HG03039 (cell line): ENCODE measurements at regions not wholly inside any gene's neighbourhood (a gene's known extent, or its start where the extent isn't known, plus 50 kb on each side); places are given as distances from the start of the nearest gene placed in this dataset.

Experiments
- ATAC-seq: cut with Tn5 transposase; IDR thresholded peaks from one replicate; pipeline ENCODE4 v1.9.1; 2021; ENCODE audit warnings: mild to moderate bottlenecking, moderate library complexity; ENCODE audit not compliant: unreplicated experiment

DNA sequence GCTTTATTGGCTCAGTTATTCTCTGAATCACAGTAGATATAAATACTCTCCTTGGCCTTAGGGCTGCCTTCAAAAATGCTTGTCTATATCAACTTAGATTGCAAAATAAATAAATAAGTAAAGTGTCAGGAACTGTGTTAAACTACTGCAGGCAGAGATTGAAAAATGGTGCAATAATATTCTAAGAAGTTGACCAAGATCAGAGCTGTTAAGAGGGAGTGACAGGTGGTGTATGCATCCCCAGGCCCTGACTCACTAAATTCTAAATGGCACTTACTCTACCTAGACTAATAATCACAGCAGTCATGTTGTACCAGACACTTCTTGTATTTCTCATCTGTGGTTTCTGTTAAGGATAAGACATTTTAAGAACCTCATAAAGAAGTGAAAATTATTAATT is 235.1 kb upstream of the SPOCK3 start:
- no peak for ATAC-seq

DNA sequence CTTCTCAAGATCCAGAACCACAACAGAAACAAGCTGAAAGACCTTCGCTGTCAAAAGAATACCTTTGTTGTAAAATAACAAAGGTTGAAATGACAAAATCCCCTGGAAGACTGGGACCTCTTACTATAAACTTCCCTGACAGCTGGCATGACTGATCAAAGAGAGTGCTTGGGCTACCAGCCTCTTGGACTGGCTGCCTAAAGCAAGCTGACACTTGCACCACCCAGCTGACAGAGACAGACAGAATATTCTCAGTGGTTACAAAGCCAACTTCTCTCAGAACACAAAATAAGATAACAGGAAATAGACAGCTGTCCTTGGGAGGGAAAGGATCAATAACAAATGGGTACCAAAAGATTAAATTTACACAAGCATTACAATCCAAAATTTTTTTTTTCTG is 241.7 kb upstream of the SPOCK3 start:
- no peak for ATAC-seq

DNA sequence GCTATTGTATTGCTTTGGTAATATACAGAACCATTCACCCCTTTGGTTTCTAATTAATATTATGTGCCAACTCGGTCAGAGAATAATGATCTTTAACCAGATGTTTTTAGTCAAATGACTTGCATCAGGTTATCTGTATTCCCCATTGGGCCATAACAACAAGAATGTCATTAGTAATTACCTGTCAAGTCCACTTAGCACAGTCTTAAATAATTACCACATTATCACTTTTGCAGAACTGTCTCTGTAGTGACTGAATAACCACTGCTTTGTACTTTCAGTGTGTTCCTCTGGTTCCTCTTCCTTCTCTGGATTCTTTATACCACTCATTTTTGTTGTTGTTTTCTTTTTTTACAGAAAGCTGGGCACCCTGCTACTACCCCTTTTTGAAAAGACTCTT is 257.7 kb upstream of the SPOCK3 start:
- ATAC-seq, result no peak

DNA sequence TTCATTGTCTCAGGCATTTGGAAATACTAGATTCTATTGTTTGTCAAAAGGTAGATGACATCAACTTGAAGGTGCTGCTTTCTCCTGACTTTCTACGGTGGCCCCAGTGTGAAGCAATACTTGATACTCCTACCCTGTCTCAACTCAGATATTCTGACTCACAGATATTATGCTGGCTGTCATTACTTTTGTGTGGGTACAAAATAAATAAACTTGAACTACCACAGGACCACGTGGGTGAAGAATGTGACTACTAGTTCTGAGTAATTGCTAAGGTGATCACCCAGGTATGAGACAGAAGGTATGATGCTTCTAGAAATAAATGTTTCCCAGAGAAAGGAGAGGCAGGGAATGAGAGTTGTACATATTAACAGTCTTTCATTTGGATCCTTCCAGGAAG is 275.3 kb upstream of the SPOCK3 start:
- no peak for ATAC-seq

DNA sequence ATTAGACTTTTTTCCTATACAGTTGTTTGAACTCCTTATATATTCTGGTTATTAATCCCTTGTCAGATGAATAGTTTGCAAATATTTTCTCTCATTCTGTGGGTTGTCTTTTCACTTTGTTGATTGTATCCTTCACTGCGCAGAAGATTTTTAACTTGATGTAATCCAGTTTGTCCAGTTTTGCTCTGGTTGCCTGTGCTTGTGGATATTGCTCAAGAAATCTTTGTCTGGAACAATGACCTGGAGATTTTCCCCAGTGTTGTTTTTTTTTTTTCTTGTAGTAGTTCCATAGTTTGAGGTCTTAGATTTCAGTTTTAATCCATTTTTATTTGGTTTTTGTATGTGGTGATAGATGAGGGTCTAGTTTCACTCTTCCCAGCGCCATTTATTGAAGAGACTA is 289.8 kb upstream of the SPOCK3 start:
- no peak for ATAC-seq

DNA sequence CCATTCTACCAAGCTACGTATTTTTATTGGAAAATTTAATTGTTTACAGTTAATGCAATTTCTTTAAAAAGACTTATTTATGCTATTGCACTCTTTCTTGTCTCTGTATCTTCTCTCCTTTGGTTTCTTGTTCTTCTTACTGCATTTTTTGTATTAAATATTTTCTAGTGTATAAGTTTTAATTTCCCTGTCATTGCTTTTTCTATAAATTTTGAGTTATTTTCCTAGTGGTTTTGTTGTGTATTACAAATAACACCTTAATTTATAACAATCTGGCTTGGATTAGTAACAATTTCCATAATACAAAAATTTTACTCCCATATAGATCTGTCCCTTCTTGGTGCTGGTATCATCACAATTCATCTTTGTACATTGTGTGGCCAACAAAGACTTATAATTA is 303.5 kb upstream of the SPOCK3 start:
- ATAC-seq, result no peak

DNA sequence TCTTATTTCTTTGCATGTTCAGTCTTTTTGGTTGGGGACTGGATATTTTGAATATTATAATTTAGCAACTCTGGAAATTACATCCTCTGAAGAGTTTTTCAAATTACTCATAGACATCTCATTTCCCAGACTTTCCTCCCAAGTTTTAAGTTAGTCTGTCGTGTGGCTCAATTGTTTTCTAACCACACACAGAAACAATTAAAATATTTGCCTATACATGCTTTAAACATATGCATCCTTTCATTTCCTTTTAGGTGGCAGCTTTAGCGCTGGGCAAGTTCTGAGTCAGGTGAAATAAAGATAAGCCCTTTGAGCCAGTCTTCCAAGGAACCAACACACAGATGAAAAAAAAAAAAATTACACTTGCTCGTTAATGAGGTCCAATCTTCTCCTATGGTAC is 307.0 kb upstream of the SPOCK3 start:
- no peak for ATAC-seq

DNA sequence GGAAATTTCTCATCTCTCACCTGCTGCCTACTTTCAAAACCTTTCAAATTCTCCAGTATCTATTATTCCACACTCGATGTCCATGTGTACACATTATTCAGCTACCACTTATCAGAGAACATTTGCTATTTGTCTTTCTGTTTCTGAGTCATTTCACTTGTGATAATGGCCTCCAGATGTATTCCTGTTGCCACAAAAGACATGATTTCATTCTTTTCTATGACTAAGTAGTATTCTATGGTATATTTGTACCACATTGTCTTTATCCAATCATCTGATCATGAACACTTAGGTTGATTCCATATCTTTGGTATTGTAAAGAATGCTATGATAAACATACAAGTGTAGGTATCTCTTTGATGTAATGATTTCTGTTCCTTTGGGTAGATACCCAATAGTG is 310.1 kb upstream of the SPOCK3 start:
- ATAC-seq, result no peak

DNA sequence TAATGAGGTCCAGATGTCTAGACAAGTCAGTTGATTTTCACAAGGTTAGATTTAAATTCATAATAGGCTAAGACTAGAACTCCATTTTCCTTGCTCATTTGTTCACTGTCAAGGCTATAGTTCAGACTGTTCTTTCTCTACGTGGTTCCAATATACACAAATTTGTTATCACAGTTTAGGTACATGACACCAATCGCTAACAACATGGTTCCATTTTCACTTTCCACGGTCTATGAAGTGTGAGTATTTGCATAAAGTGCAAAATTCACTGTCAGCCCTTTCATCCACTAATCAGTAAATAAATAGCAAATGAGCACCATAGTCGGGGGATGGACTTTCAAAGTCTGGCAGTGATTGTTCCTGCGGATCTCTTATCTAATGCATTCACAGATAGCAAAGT is 315.7 kb upstream of the SPOCK3 start:
- no peak for ATAC-seq

DNA sequence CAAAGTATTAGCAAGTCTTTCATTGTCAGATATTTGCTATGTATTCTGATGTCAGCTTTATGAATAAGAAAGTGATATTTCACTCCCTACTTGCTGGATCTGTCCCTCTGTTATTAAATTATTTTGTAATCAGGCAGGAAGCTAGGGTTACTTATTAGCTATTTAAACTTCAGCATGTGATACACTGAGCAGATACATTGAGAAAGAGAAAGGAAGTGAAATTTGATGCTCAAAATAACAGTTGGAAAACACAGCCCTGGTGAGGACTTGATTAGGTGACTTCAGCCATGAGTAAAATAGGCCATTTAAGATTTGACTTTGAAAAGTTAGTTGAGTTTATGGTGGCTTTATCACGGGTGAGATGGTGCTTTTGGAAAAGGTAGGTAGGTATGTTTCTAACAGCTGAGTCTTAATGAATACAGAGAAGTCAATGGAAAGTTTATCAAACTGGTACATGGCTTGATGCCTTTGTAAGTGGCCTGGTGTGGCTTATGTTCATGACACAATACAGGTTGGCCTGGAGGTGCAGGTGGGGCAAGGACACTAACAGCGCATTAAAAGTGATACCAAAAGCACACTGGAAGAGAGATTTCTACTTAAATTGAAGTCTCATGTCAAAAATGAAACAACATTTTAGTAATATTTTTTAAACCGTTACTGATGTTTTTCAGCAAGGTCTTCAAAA is 321.2 kb upstream of the SPOCK3 start:
- ATAC-seq, result no peak

DNA sequence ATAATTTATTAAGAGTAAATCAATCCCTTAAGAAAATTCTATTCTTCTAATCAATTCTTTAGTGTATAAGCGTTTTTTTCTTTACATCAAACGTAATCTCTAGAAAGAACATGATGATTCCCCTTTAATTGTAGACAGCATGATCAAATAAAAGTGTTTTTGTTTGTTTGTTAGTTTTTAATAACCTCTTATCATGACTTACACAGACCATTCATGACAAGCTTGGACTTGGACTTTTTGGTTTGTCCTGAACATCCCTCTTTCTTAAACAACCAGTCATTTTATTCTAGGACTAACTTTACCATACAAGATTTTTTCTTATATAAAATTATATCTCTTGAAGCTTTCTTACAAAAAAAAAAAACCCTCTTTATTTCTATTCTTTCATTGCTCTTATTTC is 344.6 kb upstream of the SPOCK3 start:
- no peak for ATAC-seq

DNA sequence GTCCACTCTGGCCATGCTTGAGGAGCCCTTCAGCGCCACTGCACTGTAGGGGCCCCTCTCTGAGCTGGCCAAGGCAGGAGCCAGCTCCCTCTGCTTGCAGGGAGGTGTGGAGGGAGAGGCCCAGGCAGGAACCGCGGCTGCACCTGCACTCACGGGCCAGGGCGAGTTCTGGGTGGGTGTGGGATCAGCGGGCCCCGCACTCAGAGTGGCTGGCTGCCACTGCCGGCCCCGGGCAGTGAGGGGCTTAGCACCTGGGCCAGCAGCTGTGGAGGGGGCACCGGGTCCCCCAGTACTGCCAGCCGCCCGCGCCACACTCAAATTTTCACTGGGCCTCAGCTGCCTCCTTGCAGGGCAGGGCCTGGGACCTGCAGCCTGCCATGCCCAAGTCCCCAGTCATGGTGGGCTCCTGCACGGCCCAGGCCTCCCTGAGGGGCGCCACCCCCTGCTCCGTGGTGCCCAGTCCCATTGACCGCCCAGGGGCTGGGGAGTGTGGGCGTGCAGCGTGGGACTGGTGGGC is 347.2 kb upstream of the SPOCK3 start:
- ATAC-seq, result no peak

DNA sequence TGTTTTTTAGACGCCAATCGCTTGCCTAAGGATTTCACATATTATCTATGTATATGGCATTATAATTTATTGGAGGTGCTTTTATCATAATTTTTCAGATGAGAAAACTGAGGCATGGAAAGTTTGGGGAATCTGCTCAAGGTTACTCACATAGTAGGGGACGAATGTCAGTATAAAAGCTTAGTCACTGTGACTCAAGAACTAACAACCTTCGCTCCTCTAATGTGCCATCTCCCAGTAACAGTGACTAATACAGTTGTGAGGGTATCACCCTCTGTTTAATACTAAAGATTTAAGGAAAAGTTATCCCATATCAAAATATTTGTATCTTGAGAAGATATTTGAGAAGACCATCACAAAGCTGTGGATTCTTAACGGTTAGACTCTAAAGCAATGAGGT is 353.1 kb upstream of the SPOCK3 start:
- ATAC-seq, result no peak

DNA sequence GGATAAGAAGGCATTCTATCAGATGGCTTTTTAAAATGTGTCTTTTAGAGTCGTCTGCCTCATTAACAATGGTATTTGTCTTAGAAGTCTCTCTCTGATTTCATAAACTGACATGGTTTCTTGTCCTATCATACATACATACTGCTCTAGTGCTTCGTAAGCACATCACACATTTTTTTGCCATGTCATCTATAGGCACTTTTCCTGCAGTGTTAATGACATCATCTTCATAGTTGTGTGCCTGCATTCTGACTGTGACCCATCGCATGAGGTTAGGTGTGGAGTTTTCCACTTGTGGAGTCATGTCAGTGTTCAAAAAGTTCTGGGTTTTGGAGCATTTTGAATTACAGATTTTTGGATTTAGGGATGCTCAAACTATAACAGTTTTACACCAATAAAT is 361.6 kb upstream of the SPOCK3 start:
- ATAC-seq, result no peak

DNA sequence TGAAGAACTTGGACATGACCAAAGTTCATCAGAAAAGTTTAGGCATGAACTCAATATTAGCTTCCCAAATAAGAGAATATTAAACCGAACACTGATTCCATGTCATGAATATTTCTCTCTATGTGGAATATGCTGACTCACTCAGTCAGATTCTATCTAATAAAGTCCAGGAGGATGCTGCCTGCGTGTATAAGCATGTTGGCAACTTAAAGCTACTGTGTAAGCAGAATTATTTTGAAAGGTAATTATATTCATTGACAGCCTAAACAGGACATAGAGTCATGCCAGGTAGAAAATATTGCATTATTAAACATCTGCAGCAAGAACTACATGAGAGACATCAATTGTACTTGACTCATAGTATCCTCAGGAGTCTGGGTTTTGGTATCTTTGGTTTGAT is 367.9 kb upstream of the SPOCK3 start:
- no peak for ATAC-seq

DNA sequence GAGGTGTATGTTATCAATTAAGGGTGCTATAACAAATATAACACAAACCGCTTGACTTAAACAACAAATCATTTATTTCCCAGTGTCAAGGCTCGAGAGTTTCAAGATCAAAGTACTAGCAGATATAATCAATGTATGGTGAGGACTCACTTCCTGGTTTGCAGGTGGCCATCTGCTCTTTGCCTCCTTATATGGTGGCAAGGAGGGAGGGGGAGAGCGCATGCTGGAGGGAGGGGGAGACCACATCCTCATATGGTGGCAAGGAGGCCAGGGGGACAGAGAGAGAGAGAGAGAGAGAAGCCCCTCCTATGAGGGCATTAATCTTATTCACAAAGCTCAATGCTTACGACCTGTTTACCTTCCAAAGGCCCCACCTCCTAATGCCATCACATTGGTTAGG is 372.3 kb upstream of the SPOCK3 start:
- no peak for ATAC-seq

DNA sequence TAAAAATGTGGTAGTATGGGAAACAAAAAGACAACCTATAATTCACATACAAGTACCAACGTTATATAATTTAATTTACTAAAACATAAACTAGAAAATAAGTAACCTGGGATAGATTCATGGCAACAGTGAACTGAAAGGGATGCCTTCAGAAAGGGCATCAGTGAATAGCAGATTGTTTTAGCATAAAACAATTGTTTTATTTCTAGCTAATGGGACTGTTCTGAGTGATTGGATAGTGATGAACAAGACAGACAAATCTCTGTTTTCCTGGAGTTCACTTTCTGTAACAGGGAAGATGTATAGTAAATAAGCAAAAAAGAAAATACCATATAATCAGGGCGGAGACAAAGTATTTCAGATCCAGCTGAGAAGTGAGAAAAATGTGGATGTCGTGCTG is 379.1 kb upstream of the SPOCK3 start:
- ATAC-seq, result no peak

DNA sequence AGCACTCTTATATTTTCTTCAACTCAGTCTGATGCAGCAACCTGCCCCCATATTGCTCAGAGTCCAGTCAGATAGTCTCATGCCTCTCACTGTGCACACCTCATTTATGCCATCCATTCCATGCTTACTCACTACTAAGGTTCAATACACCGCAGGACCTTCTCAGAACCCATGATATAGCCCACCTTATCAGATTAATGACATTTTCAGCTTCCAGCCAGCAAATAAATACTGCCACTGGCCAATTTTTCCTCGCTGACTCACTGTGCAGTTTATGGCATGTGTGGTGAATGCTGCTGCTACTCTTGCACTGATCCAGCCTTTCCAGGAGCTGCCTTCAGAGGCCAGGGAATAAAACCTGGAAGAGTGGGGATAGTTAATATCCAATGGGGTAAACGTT is 380.6 kb upstream of the SPOCK3 start:
- no peak for ATAC-seq

DNA sequence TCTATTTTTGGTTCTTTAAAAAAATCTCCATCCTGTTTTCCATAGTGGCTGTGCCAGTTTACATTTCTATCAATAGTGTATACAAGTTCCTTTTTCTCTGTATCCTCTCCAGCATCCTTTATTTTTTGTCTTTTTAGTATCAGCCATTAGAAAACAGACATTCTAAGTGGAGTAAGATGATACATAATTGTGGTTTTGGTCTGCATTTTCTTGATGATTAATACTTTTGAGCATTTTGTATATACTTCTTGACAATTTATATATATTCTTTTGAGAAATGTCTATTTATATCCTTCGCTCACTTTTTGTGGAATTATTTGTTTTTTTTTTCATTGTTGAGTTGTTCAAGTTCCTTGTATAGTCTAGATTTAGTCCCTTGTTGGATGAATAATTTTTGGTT is 382.2 kb upstream of the SPOCK3 start:
- no peak for ATAC-seq

DNA sequence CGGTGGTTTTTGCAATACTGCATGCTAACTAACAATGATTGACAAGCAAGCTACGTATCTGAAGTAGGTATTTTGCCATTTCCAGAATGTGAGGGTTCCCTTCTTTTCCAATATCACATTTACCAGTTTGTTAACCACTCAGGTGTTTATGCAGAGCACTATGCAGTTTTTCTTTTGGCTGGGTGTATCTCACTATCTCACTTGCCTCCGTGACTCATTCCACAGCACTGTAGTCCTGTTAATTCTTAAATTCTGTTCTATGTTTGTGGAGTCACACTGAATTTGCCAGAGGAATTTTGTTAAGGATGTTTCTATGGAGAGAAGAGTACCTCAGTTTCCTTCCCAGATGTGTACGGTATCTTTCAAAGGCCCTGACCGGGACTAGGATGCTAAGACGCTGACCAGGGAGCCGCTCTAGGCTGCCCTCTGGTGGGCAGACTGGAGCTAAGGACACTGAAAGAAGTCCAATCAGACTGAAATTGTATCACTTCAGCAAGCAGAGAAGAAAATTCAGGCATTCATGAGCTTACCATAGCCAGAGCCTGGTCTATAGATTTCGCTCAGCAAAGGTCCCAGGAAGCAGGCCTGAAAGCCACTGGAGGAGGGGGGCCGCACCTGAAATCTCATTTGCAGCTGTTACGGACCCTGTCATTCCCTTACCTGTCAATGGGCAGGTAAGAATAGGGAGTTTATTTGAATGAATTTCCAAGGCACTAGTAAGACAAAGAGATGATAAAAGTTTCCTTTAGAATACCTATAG is 388.4 kb upstream of the SPOCK3 start:
- peak; percentile 95 for ATAC-seq

DNA sequence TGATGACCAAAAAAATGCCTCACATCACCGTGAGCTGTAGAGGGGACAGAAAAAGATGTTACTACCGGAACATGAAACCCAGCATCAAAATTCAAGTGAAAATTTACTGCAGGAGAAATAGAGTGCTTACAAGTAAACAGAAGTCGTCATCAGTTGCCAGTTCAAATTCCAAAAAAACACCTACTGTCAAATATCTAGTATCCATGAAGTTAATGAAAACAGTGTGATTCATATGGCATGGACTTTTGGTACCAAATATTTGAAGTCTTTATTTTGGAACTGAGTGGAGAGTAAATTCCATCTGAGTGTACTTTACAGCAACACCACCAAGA is 388.9 kb upstream of the SPOCK3 start:
- ATAC-seq, result no peak

DNA sequence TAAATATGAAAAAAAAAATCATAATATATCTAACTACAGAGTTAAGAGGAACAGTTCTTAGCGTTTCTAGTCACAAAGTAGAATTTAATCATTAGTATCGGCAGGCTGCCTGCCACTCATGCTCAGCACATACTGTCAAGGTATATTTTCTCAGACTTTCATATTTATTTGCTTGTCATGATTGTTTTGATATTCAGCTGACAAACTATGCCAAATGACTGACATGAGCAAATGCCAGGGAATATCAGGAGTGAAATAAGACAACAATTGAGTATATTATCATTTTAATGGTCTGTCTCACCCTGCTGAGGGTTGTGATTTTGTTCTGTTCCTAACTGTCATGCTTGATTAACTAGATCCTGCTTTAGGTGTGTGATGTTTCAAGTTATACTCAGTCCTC is 395.0 kb upstream of the SPOCK3 start:
- ATAC-seq, result no peak

DNA sequence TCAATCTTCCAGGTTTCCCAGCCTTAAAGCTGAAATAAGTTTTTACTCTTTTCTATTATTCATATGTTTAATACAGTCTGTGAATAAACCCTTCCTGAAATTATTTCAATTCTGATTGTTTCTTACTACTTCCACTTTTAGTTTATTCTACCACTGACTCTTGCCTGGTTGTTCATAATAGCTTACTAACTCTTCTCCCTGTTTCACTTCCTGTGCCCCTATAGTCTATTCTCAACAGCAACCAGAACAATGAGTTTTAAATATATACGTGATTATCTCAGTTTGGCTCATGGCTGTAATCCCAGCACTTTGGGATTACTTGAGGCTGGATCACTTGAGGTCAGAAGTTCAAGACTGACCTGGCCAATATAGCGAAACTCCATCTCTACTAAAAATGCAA is 408.0 kb upstream of the SPOCK3 start:
- ATAC-seq, result no peak
